SK-N-MC (cell line): ENCODE measurements at regions not wholly inside any gene's neighbourhood (a gene's known extent, or its start where the extent isn't known, plus 50 kb on each side); places are given as distances from the start of the nearest gene placed in this dataset.

ENCODE experiments used
- EZH2 ChIP-seq: fragments of 200-600 bp; sonication (generic); IDR thresholded peaks from one replicate; pipeline ENCODE4 v1.6.1; 2017; ENCODE audit warnings: antibody characterized with exemption
- FOXP2 ChIP-seq: optimal IDR thresholded peaks from 2 replicates; pipeline ENCODE3; 2011; ENCODE audit warnings: mild to moderate bottlenecking, moderate library complexity; ENCODE audit not compliant: insufficient read depth; ENCODE audit errors: extremely low read length, control extremely low read depth
- POLR2AphosphoS5 ChIP-seq: IDR thresholded peaks from 2 replicates; pipeline ENCODE4 v1.6.1; 2012; ENCODE audit warnings: mild to moderate bottlenecking, low read depth, low read length, borderline replicate concordance

- no peak for TF ChIP-seq POLR2AphosphoS5
- no peak for TF ChIP-seq EZH2
- no peak for TF ChIP-seq FOXP2
Measured at GRCh38 chr18:29711932-29712331, 1330.6 kb downstream of the DSC3 start.
